C4-2B (cell line): ENCODE measurements at regions not wholly inside any gene's neighbourhood (a gene's known extent, or its start where the extent isn't known, plus 50 kb on each side); places are given as distances from the start of the nearest gene placed in this dataset.

Experiments used
- H3K27ac ChIP-seq: fragments of 450-650 bp; 2 replicates; pipeline ENCODE4 v1.5.1; 2017
- ZFX ChIP-seq: fragments of 450-650 bp; IDR thresholded peaks from 2 replicates; pipeline ENCODE4 v1.6.1; 2017
- TF ChIP-seq, protein P1 (sequence below): fragments of 450-650 bp; conservative IDR thresholded peaks from 2 replicates; pipeline ENCODE4 v1.5.1; 2017; ENCODE audit warnings: mild to moderate bottlenecking

GRCh38 chr12:89029961-89030360 lies 322.3 kb downstream of the DUSP6 start:
- TF ChIP-seq ZFX, result no peak
- TF ChIP-seq, protein P1, sequence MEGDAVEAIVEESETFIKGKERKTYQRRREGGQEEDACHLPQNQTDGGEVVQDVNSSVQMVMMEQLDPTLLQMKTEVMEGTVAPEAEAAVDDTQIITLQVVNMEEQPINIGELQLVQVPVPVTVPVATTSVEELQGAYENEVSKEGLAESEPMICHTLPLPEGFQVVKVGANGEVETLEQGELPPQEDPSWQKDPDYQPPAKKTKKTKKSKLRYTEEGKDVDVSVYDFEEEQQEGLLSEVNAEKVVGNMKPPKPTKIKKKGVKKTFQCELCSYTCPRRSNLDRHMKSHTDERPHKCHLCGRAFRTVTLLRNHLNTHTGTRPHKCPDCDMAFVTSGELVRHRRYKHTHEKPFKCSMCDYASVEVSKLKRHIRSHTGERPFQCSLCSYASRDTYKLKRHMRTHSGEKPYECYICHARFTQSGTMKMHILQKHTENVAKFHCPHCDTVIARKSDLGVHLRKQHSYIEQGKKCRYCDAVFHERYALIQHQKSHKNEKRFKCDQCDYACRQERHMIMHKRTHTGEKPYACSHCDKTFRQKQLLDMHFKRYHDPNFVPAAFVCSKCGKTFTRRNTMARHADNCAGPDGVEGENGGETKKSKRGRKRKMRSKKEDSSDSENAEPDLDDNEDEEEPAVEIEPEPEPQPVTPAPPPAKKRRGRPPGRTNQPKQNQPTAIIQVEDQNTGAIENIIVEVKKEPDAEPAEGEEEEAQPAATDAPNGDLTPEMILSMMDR, result no peak
- no peak overlapping the region for H3K27ac ChIP-seq

GRCh38 chr12:89024580-89024979 lies 327.7 kb downstream of the DUSP6 start:
- no peak for TF ChIP-seq ZFX
- TF ChIP-seq, protein P1, result no peak
- H3K27ac ChIP-seq, result no peak overlapping the region

- no peak overlapping the region for H3K27ac ChIP-seq
- TF ChIP-seq, protein P1, result no peak
- no peak for TF ChIP-seq ZFX
Observed at GRCh38 chr12:89023936-89024335, 328.4 kb downstream of the DUSP6 start.

- H3K27ac ChIP-seq, result no peak overlapping the region
- TF ChIP-seq, protein P1, result no peak
- TF ChIP-seq ZFX, result no peak
Observed at GRCh38 chr12:89020689-89021088, 331.6 kb downstream of the DUSP6 start.

DNA sequence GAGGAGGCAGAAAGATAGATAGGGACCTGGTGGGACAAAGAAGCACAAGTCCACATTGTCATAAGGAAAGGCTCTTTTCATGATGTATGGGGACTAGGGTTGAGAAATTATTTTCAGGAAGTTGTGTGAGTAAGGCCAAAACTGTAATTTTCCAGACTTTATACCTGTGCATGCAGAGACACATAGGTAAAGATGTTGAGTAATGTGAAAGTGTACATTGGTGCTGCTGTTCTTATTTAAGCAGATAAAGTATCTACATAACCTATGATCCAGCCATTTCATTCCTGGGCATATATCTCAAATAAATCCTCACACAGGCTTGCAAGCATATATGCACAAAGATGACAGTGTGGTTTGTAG lies 332.2 kb downstream of the DUSP6 start:
- TF ChIP-seq, protein P1, result no peak
- no peak for TF ChIP-seq ZFX
- no peak overlapping the region for H3K27ac ChIP-seq

DNA sequence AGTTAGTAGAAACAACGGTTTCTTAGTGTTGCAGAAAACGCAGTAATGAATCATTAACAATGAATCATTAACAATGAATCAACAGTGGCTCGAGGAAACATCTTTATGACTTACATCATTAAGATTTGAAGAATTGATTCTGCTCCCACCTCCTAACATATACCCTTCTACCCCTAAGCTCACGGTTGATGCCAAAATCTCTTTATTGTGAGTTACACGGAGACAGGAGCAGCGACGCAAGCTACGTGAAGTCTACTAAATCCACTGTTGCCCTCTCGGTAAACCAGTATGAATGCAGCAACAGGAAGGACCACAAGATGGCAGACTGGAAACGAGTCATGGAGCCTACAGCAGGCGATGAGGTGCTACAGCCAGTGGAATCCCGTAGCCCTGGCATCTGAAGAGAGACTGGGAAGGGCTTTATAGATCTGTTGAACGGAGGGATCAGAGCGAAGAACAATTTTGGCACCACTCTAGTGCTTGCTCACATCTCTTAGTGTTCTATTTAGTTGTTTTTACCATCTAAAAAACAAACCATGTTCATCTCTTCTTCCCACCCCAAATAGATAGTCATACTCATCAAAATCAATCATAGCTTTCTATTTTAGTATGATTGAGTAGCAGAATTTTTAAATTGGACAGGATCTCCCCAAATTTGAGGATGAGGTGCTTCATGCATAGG lies 332.7 kb downstream of the DUSP6 start:
- H3K27ac ChIP-seq, result no peak overlapping the region

More for the DNA sequence above, 332.7 kb downstream of the DUSP6 start:
- TF ChIP-seq, protein P1, result peak; percentile 89
- TF ChIP-seq ZFX, result no peak
